Endothelial cell of umbilical vein (primary cell): ENCODE measurements at regions not wholly inside any gene's neighbourhood (a gene's known extent, or its start where the extent isn't known, plus 50 kb on each side); places are given as distances from the start of the nearest gene placed in this dataset.

ENCODE experiments used
- BruUV-seq: library from RNA; stranded (reverse); fragments of 400-500 nt; replicated peaks from 2 replicates; lab custom pipeline; 2021; lab: Mats Ljungman, UMichigan
- CTCF ChIA-PET: fragments of 300-600, 350-600 bp; sonication (Branson Sonifier 250); formaldehyde crosslinking; loops from one replicate; lab custom pipeline; 2021; ENCODE audit warnings: antibody characterized with exemption, inconsistent platforms; lab: Charles Lee
- POLR2A ChIA-PET: fragments of 300-600, 350-600 bp; sonication (Branson Sonifier 250); formaldehyde crosslinking; loops from one replicate; lab custom pipeline; 2021; ENCODE audit warnings: antibody characterized with exemption, inconsistent platforms; lab: Charles Lee
- DNase-seq: peaks from one replicate; pipeline ENCODE4 v3.0.0-alpha.2; 2011; ENCODE audit warnings: low read depth, low spot score
- FAIRE-seq: peaks from 2 replicates; lab custom pipeline; 2011; peaks lifted over from hg19 to GRCh38; lab: Jason Lieb, UNC
- H2AFZ ChIP-seq: 2 replicates; pipeline ENCODE4 v1.6.0; 2012; ENCODE audit warnings: low read depth, low read length, control low read depth, inconsistent platforms
- H3K27ac ChIP-seq: 2 replicates; pipeline ENCODE4 v1.5.1; 2011; ENCODE audit warnings: low read depth, mild to moderate bottlenecking, control low read depth, low read length, moderate library complexity; ENCODE audit not compliant: insufficient read depth
- H3K27me3 ChIP-seq, 2 experiments: 2 replicates each; pipeline versions ENCODE4 v1.6.0 to v1.6.1; 2011; ENCODE audit warnings: low read length in 2 of 2, mixed read lengths in 1 of 2; ENCODE audit not compliant: control insufficient read depth in 2 of 2, insufficient read depth in 2 of 2
- H3K36me3 ChIP-seq, 2 experiments: 2 replicates in 1 of 2; 3 replicates in 1 of 2; pipeline ENCODE4 v1.5.1; 2011; ENCODE audit warnings: low read length in 2 of 2, mild to moderate bottlenecking in 1 of 2, moderate library complexity in 1 of 2; ENCODE audit not compliant: control insufficient read depth in 2 of 2, insufficient read depth in 2 of 2; ENCODE audit errors: extremely low read depth in 1 of 2
- H3K4me1 ChIP-seq: 3 replicates; pipeline ENCODE4 v1.5.1; 2011; ENCODE audit warnings: mild to moderate bottlenecking, low read length; ENCODE audit not compliant: control insufficient read depth, insufficient read depth; ENCODE audit errors: extremely low read depth
- H3K4me2 ChIP-seq: 2 replicates; pipeline ENCODE4 v1.6.1; 2011; ENCODE audit warnings: low read length, control low read depth, mixed read lengths; ENCODE audit not compliant: insufficient read depth
- H3K4me3 ChIP-seq, 3 experiments: fragments of 200-600 bp in 1 of 3; sonication (generic), shearing (Covaris generic) in 1 of 3; replicated peaks in 1 of 3; 2 replicates each; pipeline ENCODE4 v1.5.1; 2011 to 2016; ENCODE audit warnings: control low read depth in 3 of 3, low read length in 3 of 3, mild to moderate bottlenecking in 2 of 3, inconsistent platforms in 1 of 3, low read depth in 1 of 3, moderate library complexity in 1 of 3; ENCODE audit not compliant: insufficient read depth in 1 of 3
- H3K79me2 ChIP-seq: 2 replicates; pipeline ENCODE4 v1.6.0; 2012; ENCODE audit warnings: low read length, inconsistent platforms; ENCODE audit not compliant: control insufficient read depth, insufficient read depth
- H3K9ac ChIP-seq: replicated peaks from 2 replicates; pipeline ENCODE3; 2011; ENCODE audit warnings: low read length, control low read depth; ENCODE audit not compliant: insufficient read depth; ENCODE audit errors: extremely low read depth
- H3K9me1 ChIP-seq: replicated peaks from 3 replicates; pipeline ENCODE4 v1.6.0; 2011; ENCODE audit warnings: mild to moderate bottlenecking, low read length; ENCODE audit not compliant: control insufficient read depth, insufficient read depth; ENCODE audit errors: extremely low read depth
- H3K9me3 ChIP-seq: replicated peaks from 2 replicates; pipeline ENCODE4 v1.5.1; 2012; ENCODE audit warnings: low read length, inconsistent platforms; ENCODE audit not compliant: control insufficient read depth, insufficient read depth
- H4K20me1 ChIP-seq: replicated peaks from 2 replicates; pipeline ENCODE3; 2011; ENCODE audit warnings: mild to moderate bottlenecking, low read length; ENCODE audit not compliant: control insufficient read depth, insufficient read depth; ENCODE audit errors: extremely low read depth
- CTCF ChIP-seq, 2 donors: IDR thresholded peaks; 1 replicate in 1 of 2; 2 replicates in 1 of 2; pipeline ENCODE4 v1.5.1; 2011; ENCODE audit warnings: low read length in 2 of 2, mild to moderate bottlenecking in 2 of 2, moderate library complexity in 2 of 2, control low read depth in 1 of 2, inconsistent platforms in 1 of 2, low read depth in 1 of 2; ENCODE audit not compliant: insufficient read depth in 1 of 2; ENCODE audit errors: extremely low read depth in 1 of 2
- EZH2 ChIP-seq: IDR thresholded peaks from 2 replicates; pipeline ENCODE4 v1.6.1; 2012; ENCODE audit warnings: borderline replicate concordance, low read depth, mild to moderate bottlenecking, moderate library complexity, low read length, inconsistent platforms; ENCODE audit not compliant: severe bottlenecking
- FOS ChIP-seq: IDR thresholded peaks from 2 replicates; pipeline ENCODE4 v1.6.1; 2011; ENCODE audit warnings: mild to moderate bottlenecking, low read length, moderate library complexity, borderline replicate concordance; ENCODE audit not compliant: insufficient read depth
- GATA2 ChIP-seq: IDR thresholded peaks from 2 replicates; pipeline ENCODE4 v1.7.0; 2011; ENCODE audit warnings: low read depth, mild to moderate bottlenecking, moderate library complexity, mixed read lengths, low read length; ENCODE audit not compliant: insufficient read length, insufficient read depth
- JUN ChIP-seq: IDR thresholded peaks from 2 replicates; pipeline ENCODE4 v1.6.1; 2011; ENCODE audit warnings: borderline replicate concordance, low read depth; ENCODE audit not compliant: insufficient read length, insufficient read depth
- MAX ChIP-seq: IDR thresholded peaks from 2 replicates; pipeline ENCODE4 v1.6.1; 2011; ENCODE audit not compliant: insufficient read depth, insufficient read length
- MYC ChIP-seq: IDR thresholded peaks from one replicate; pipeline ENCODE4 v1.6.1; 2011; ENCODE audit warnings: mild to moderate bottlenecking, low read depth, low read length
- POLR2A ChIP-seq: IDR thresholded peaks from 2 replicates; pipeline ENCODE4 v1.6.1; 2012; ENCODE audit warnings: low read depth, mild to moderate bottlenecking, control low read depth, low read length
- POLR2AphosphoS5 ChIP-seq: IDR thresholded peaks from 2 replicates; pipeline ENCODE4 v1.6.1; 2012; ENCODE audit warnings: low read depth, mild to moderate bottlenecking, control low read depth, low read length, moderate library complexity; ENCODE audit not compliant: insufficient read depth
- dilution Hi-C: fragments of 300-500 bp; cut with MboI; formaldehyde crosslinking; loops from one replicate; pipeline ENCODE4 v1.15.0; 2019; ENCODE audit warnings: low sequenced_read_pairs; ENCODE audit not compliant: extremely low pct_ligation_motif_present
- intact Hi-C: fragments of 100-400 bp; cut with micrococcal nuclease; formaldehyde crosslinking; loops from one replicate; pipeline ENCODE4 v1.10.0; 2022

GRCh38 chr16:73793871-73794437 lies 502.7 kb upstream of the PSMD7 start:
- dilution Hi-C loops, result no loop called here

More at GRCh38 chr16:73793871-73794437, 502.7 kb upstream of the PSMD7 start:
- no peak for FAIRE-seq
- Histone ChIP-seq H3K4me1 (no peaks in the 10 kb centered on the region), H3K4me2 (no peak overlapping the region), H3K79me2 (no peaks in the 10 kb centered on the region), H3K9me1 (no peaks in the 10 kb centered on the region), H3K9me3 (no peaks in the 10 kb centered on the region), H4K20me1 (no peaks in the 10 kb centered on the region), H3K4me3 (no peak overlapping the region), H2AFZ (no peak overlapping the region), H3K27me3 (no peaks in the 10 kb centered on the region), H3K36me3 (no peaks in the 10 kb centered on the region), H3K9ac (no peak overlapping the region), H3K27ac (no peak overlapping the region)
- TF ChIP-seq EZH2 (no peak), GATA2 (no peak), MYC (no peak), MAX (no peak), CTCF (IDR thresholded peaks at IDR 0.05; ENCODE audit: extremely low read depth in 1 of 2, insufficient read depth in 1 of 2, low read depth in 1 of 2, low read length in 2 of 2) (no peak), FOS (no peak), POLR2AphosphoS5 (no peak), POLR2A (no peak), JUN (no peak)
- intact Hi-C loops, result no loop called here
- BruUV-seq, result no TSS peak
- no peak for DNase-seq
- POLR2A ChIA-PET, result no interaction called here
- CTCF ChIA-PET, result no interaction called here
